NB4 (cell line): ENCODE measurements at regions not wholly inside any gene's neighbourhood (a gene's known extent, or its start where the extent isn't known, plus 50 kb on each side); places are given as distances from the start of the nearest gene placed in this dataset.

Experiments used
- CTCF ChIP-seq: IDR thresholded peaks from one replicate; pipeline ENCODE4 v1.5.1; 2012; ENCODE audit warnings: low read depth, low read length
- MYC ChIP-seq: IDR thresholded peaks from 2 replicates; pipeline ENCODE4 v1.6.1; 2011; ENCODE audit warnings: low read depth, low read length
- POLR2A ChIP-seq: IDR thresholded peaks from 2 replicates; pipeline ENCODE4 v1.6.1; 2011; ENCODE audit warnings: mild to moderate bottlenecking; ENCODE audit not compliant: insufficient read length; ENCODE audit errors: extremely low read depth
- TF ChIP-seq, protein P1 (sequence below): IDR thresholded peaks from 2 replicates; pipeline ENCODE4 v1.6.1; 2011; ENCODE audit warnings: low read depth, low read length

DNA sequence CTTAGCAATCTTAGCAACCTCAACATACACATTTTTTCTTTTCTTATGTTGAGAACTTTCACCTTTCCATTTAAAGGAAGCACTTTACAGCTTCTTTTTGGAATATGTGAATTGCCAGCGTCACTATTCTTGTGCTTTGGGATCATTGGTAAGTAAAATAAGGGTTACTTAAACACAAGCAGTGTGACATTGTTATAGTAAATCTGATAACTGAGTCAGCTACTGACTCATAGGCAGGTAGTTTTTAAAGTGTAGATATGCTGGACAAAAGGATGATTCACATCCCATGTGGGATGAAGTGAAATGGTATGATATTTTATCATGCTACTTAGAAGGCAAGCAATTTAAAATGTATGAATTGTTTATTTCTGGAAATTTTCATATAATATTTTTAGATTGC lies 637.2 kb downstream of the DCDC2C start:
- TF ChIP-seq CTCF: no peak
- TF ChIP-seq POLR2A: no peak
- TF ChIP-seq MYC: no peak
- TF ChIP-seq, protein P1, sequence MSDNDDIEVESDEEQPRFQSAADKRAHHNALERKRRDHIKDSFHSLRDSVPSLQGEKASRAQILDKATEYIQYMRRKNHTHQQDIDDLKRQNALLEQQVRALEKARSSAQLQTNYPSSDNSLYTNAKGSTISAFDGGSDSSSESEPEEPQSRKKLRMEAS: no peak
